Aorta (tissue), 5 donors: ENCODE measurements at regions not wholly inside any gene's neighbourhood (a gene's known extent, or its start where the extent isn't known, plus 50 kb on each side); places are given as distances from the start of the nearest gene placed in this dataset.

Experiments used
- ATAC-seq: fragments of 200-7000 bp; cut with Tn5 transposase; one replicate; pipeline ENCODE4 v1.9.1; 2022; ENCODE audit warnings: moderate library complexity; ENCODE audit not compliant: low FRiP score
- DNase-seq, 2 donors: peaks; one replicate each; pipeline ENCODE4 v3.0.0-alpha.2; 2020
- H3K27ac ChIP-seq, 2 donors: one replicate each; pipeline ENCODE4 v1.5.1; 2013; ENCODE audit warnings: low read length in 2 of 2, mild to moderate bottlenecking in 2 of 2, moderate library complexity in 2 of 2, control low read depth in 1 of 2, inconsistent platforms in 1 of 2, low read depth in 1 of 2
- H3K27me3 ChIP-seq, 2 donors: one replicate each; pipeline ENCODE4 v1.6.1; 2013; ENCODE audit warnings: control low read depth in 1 of 2, low read length in 1 of 2, mild to moderate bottlenecking in 1 of 2, moderate library complexity in 1 of 2; ENCODE audit not compliant: insufficient read depth in 2 of 2, control insufficient read depth in 1 of 2
- H3K36me3 ChIP-seq, 2 donors: one replicate each; pipeline ENCODE4 v1.6.1; 2013; ENCODE audit warnings: control low read depth in 1 of 2, low read length in 1 of 2, mild to moderate bottlenecking in 1 of 2; ENCODE audit not compliant: insufficient read depth in 2 of 2, control insufficient read depth in 1 of 2
- H3K4me1 ChIP-seq, 2 donors: one replicate each; pipeline ENCODE4 v1.6.1; 2013; ENCODE audit warnings: low read length in 2 of 2, control low read depth in 1 of 2, mild to moderate bottlenecking in 1 of 2, moderate library complexity in 1 of 2; ENCODE audit not compliant: insufficient read depth in 2 of 2, control insufficient read depth in 1 of 2
- H3K4me3 ChIP-seq, 2 donors: one replicate each; pipeline ENCODE4 v1.5.1; 2013; ENCODE audit warnings: low read length in 2 of 2, control low read depth in 1 of 2, mild to moderate bottlenecking in 1 of 2
- H3K9me3 ChIP-seq: one replicate; pipeline ENCODE4 v1.6.1; 2013; ENCODE audit warnings: mild to moderate bottlenecking, low read length; ENCODE audit not compliant: control insufficient read depth
- WGBS, 2 donors: extraction: QIAGEN DNeasy Blood & Tissue Kit; methylation state at CpG; one replicate each; pipeline ENCODE4 v1.1.7; 2013; 5-methylcytosine and 5-hydroxymethylcytosine counted together
- intact Hi-C, 2 donors: fragments of 100-400 bp; cut with DNase I; formaldehyde crosslinking; loops; one replicate each; pipeline versions ENCODE4 v1.14.2 to v1.15.0; 2022
- donor health status: healthy with polysubstance abuse.
- donor health status: Bipolar disorder and iron deficiency.
- donor health status: DM: no; HTN: no; CAD: no.
- donor health status: DM: no; HTN: no; CAD: no.
- donor health status: DM: yes; HTN: yes; CAD: no.

GRCh38 chr7:27412164-27412563 lies 169.6 kb downstream of the EVX1 start:
- WGBS, 2 donors: 75 to 84% methylated on average over 7 of the region's 7 CpGs
- intact Hi-C loops: no loop called here
- H3K27ac ChIP-seq: no peak overlapping the region
- H3K9me3 ChIP-seq: peaks cover under 1% of the 10 kb centered on the region
- DNase-seq: no peak
- H3K27me3 ChIP-seq: no peaks in the 10 kb centered on the region
- H3K4me3 ChIP-seq: no peak overlapping the region
- no peaks in the 10 kb centered on the region for H3K4me1 ChIP-seq
- ATAC-seq: no peak
- H3K36me3 ChIP-seq: no peaks in the 10 kb centered on the region

DNA sequence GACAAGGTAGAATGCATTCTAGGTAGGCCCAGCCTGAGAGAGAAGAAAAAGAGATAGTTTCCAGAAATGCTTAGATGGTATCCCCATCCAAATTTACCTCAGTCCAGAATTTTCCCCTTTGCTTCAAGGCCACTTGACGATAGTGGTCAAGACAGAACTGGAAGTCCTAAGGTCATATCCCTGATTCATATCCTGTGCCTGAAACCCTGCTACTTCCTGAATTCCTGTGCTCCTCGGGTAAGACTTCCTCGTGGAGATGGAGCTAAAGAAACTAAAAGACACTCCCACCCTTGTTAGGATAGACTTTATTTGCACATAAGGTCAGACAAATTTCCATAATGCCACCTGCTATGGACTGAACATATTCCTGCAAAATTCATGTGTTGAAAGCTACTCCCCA lies 175.9 kb downstream of the EVX1 start:
- Histone ChIP-seq H3K27me3 (no peaks in the 10 kb centered on the region), H3K4me1 (no peaks in the 10 kb centered on the region), H3K27ac (no peak overlapping the region), H3K9me3 (peaks cover 2% of the 10 kb centered on the region), H3K36me3 (no peaks in the 10 kb centered on the region), H3K4me3 (no peak overlapping the region)
- 85 to 89% methylated on average over 3 of the region's 3 CpGs for WGBS, 2 donors
- intact Hi-C loops: no loop called here
- ATAC-seq: no peak
- DNase-seq: no peak

DNA sequence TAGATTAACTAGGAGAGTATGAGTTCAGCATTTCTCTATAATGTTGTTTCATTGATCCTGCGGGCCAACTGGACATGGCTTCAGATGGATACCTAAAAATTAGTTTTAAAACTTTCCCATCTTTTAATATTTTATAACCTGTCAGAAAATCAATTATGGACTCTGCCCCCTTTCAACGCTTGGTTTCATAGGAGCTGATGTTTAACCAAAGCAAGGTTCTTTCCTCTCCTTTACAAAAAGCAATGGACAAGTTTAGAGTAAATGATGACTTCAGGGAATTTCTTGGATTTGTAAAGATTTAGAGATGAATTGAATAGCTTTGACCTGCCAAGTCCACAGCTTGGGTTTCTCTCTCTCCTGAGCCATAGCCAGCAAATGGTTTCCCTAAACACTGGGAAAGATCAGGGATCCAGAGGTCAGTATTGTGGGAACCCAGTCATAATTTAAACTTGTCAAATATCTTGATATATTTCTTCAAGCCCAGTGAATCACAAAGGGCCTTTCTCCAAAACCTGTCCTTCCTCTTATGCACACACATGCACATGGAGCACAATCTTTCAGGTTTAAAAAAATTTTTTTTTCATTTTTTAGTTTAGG lies 177.1 kb downstream of the EVX1 start:
- intact Hi-C loops: no loop called here
- WGBS, 2 donors: 86 to 92% methylated on average over 2 of the region's 2 CpGs
- ATAC-seq (no peak), DNase-seq (no peak)
- Histone ChIP-seq H3K4me1 (no peaks in the 10 kb centered on the region), H3K4me3 (no peak overlapping the region), H3K27ac (no peak overlapping the region), H3K9me3 (peaks cover 2% of the 10 kb centered on the region), H3K36me3 (no peaks in the 10 kb centered on the region), H3K27me3 (no peaks in the 10 kb centered on the region)

DNA sequence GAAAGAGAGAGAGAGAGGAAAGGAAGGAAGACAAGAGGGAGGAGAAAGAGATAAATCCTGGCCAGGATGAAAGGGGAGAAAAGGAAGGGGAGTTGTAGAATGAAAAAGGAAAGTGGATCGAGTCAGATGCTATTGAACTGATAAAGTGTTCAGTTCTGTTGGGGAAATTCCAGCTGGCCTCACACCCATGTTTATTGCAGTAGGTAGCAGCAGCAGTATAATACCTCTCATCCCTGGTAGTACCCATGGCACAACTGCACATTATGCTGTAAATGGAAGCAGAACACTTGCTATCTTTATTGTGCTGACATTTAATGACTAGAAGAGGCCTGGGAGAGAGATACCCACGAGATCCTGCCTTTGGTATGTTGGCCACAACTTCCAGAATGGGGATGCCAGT lies 178.1 kb downstream of the EVX1 start:
- H3K4me1 ChIP-seq: no peaks in the 10 kb centered on the region
- no peak overlapping the region for H3K27ac ChIP-seq
- WGBS, 2 donors: 61 to 64% methylated on average over 2 of the region's 2 CpGs
- DNase-seq (no peak), ATAC-seq (no peak)
- H3K4me3 ChIP-seq: no peak overlapping the region
- H3K27me3 ChIP-seq: no peaks in the 10 kb centered on the region
- H3K36me3 ChIP-seq: no peaks in the 10 kb centered on the region
- H3K9me3 ChIP-seq: peaks cover 2% of the 10 kb centered on the region
- intact Hi-C loops: no loop called here

DNA sequence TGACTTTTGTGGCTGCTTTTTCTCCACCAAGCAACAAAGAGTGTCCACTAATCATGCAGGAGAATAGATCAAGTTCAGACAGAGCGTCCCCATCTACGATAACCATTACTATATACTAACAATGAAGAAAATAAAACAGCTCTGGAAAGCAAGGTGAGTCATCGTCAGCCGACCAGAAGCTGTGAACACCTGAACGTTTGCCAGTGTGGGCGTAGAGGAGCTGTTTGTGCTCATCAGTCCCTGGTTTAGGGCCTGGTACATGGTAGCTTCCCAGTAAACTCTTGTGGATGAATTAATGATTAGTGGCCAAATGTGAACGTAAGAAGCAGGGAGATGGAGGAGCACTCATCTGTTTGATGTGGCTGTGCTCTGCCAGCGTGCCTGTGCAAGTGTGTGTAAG lies 180.7 kb downstream of the EVX1 start:
- Histone ChIP-seq H3K36me3 (no peaks in the 10 kb centered on the region), H3K4me3 (no peak overlapping the region), H3K27me3 (no peaks in the 10 kb centered on the region), H3K27ac (no peak overlapping the region), H3K9me3 (peaks cover 5% of the 10 kb centered on the region), H3K4me1 (no peaks in the 10 kb centered on the region)
- DNase-seq (no peak), ATAC-seq (no peak)
- intact Hi-C loops: no loop called here
- 86% methylated on average over 8 of the region's 8 CpGs for WGBS, 2 donors

DNA sequence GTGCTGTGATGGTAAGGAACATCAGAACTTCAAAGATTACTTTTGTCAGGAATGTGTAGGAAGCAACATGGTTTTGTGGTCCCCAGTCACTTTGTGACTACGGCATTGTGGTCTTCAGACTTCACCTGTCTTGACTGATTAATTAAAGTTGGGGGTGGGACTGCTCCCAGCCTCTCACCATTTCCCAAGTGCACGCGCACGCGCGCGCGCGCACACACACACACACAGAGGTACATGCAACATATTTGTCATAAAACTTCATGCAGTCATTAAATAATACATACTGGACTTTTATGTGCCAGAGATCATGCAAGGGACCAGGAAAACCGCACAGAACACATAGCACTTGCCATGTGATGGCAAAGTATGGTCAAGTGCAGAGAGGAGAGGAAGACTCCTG lies 181.2 kb downstream of the EVX1 start:
- Histone ChIP-seq H3K27me3 (no peaks in the 10 kb centered on the region), H3K4me1 (no peaks in the 10 kb centered on the region), H3K4me3 (no peak overlapping the region), H3K36me3 (no peaks in the 10 kb centered on the region), H3K27ac (no peak overlapping the region), H3K9me3 (peaks cover 5% of the 10 kb centered on the region)
- DNase-seq (no peak), ATAC-seq (no peak)
- 80 to 82% methylated on average over 10 of the region's 10 CpGs for WGBS, 2 donors
- intact Hi-C loops: no loop called here

DNA sequence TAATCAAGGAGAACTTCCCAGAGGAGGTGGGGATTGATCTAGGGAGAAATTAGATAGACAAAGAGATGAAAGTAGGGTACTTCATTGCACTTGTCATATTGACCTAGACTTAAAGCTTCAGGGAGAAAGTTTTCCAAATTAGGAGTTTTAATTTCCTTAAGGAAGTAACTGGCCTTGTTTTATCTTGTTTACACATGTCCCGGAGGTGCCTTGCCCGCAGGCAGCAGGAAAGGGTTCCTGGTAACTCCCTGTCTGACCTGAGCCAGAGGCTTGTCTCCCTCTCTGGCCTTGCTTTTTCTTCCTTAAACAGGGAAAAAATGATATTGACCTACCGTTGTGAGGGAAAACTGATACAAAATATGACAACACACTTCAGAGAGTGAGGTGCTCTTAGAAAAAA lies 181.6 kb downstream of the EVX1 start:
- no peaks in the 10 kb centered on the region for H3K4me1 ChIP-seq
- DNase-seq (no peak), ATAC-seq (no peak)
- H3K27ac ChIP-seq: no peak overlapping the region
- H3K9me3 ChIP-seq: peaks cover 5% of the 10 kb centered on the region
- H3K27me3 ChIP-seq: no peaks in the 10 kb centered on the region
- no peak overlapping the region for H3K4me3 ChIP-seq
- WGBS, 2 donors: 58 to 62% methylated on average over 3 of the region's 3 CpGs
- intact Hi-C loops: no loop called here
- H3K36me3 ChIP-seq: no peaks in the 10 kb centered on the region

DNA sequence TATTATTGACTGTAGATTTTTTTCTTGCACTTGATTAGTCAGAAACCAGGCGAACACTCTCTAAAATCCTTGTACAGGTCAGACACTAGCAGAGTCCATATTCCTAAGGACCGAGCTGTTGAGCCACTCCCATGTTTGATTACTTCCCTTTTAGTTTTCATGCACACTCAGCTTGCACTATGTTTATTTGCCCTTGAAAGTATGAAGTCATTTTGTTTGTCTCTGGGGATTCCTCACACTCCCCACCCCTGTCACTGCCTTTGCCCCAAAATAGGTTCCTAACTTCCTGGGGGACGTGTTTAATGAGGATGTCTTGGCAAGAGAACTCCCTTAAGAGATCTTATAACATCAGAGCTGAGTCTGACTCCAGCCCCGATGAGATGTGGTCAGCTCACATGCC lies 182.1 kb downstream of the EVX1 start:
- Histone ChIP-seq H3K4me3 (no peak overlapping the region), H3K36me3 (no peaks in the 10 kb centered on the region), H3K27ac (no peak overlapping the region), H3K9me3 (peaks cover 5% of the 10 kb centered on the region), H3K4me1 (no peaks in the 10 kb centered on the region), H3K27me3 (no peaks in the 10 kb centered on the region)
- intact Hi-C loops: no loop called here
- ATAC-seq (no peak), DNase-seq (no peak)
- 41 to 46% methylated on average over 4 of the region's 4 CpGs for WGBS, 2 donors

- WGBS, 2 donors: 47 to 56% methylated on average over 4 of the region's 4 CpGs
- no peaks in the 10 kb centered on the region for H3K36me3 ChIP-seq
- H3K27me3 ChIP-seq: no peaks in the 10 kb centered on the region
- H3K4me3 ChIP-seq: no peak overlapping the region
- peaks cover 5% of the 10 kb centered on the region for H3K9me3 ChIP-seq
- DNase-seq (no peak), ATAC-seq (no peak)
- no peaks in the 10 kb centered on the region for H3K4me1 ChIP-seq
- H3K27ac ChIP-seq: no peak overlapping the region
- intact Hi-C loops: no loop called here
These were observed 184.8 kb downstream of the EVX1 start for GRCh38 chr7:27427416-27427815.
